ENCODE measurements at regions not wholly inside any gene's neighbourhood (a gene's known extent, or its start where the extent isn't known, plus 50 kb on each side); places are given as distances from the start of the nearest gene placed in this dataset.

DNA sequence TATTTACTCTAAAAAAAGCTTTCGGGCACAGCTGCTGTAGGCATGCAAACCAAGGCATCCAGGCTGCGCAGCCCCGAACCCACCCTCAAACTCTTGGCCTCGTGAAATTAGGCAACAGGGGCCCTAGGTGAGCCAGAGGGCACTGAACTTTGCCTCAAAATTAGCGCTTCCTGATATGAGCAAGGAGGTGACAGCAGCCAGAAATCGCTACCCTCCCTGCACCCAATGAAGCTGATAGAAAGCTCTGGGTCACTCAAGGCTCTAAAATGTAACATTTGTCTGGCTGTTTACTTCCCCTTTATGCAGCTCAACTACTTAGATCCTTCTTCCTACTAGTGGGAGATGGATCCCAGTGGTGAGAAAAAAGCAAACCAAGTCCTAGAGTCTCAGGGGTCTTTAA is 61.8 kb downstream of the PITPNM2 start:
- DNase-seq (ENCODE audit: low read depth) (no peak), FAIRE-seq (no peak)
- Histone ChIP-seq H3K79me2 (ENCODE audit: insufficient read depth, low read length) (no peaks in the 10 kb centered on the region), H3K36me3 (ENCODE audit: insufficient read depth, low read length) (no peaks in the 10 kb centered on the region), H3K4me2 (ENCODE audit: low read length) (peak overlapping the region; percentile 55), H3K9me3 (ENCODE audit: insufficient read depth, low read depth, low read length) (peaks cover 12% of the 10 kb centered on the region), H3K27ac (ENCODE audit: low read depth, low read length) (peak overlapping the region; percentile 70), H2AFZ (ENCODE audit: low read depth, low read length) (no peak overlapping the region), H3K4me1 (ENCODE audit: insufficient read depth, low read length) (peaks cover 15% of the 10 kb centered on the region), H3K9ac (ENCODE audit: low read length) (no peak overlapping the region), H3K4me3 (ENCODE audit: insufficient read depth, low read depth, low read length) (no peak overlapping the region), H3K27me3 (ENCODE audit: insufficient read depth, low read length) (peaks cover 11% of the 10 kb centered on the region), H4K20me1 (ENCODE audit: insufficient read depth, low read length) (peaks cover 38% of the 10 kb centered on the region)
- H3K9me3 Mint-ChIP-seq (ENCODE audit: unreplicated experiment): peaks cover 2% of the 10 kb centered on the region
- H3K4me1 Mint-ChIP-seq (ENCODE audit: low read depth, unreplicated experiment): peaks cover 18% of the 10 kb centered on the region
- H3K4me3 Mint-ChIP-seq (ENCODE audit: unreplicated experiment): no peak overlapping the region
- no peak overlapping the region for H3K27ac Mint-ChIP-seq (ENCODE audit: unreplicated experiment)
- H3K27me3 Mint-ChIP-seq (ENCODE audit: low read depth, unreplicated experiment): no peaks in the 10 kb centered on the region
- H3K36me3 Mint-ChIP-seq (ENCODE audit: low read depth, unreplicated experiment): no peaks in the 10 kb centered on the region
- TF ChIP-seq, protein P1, sequence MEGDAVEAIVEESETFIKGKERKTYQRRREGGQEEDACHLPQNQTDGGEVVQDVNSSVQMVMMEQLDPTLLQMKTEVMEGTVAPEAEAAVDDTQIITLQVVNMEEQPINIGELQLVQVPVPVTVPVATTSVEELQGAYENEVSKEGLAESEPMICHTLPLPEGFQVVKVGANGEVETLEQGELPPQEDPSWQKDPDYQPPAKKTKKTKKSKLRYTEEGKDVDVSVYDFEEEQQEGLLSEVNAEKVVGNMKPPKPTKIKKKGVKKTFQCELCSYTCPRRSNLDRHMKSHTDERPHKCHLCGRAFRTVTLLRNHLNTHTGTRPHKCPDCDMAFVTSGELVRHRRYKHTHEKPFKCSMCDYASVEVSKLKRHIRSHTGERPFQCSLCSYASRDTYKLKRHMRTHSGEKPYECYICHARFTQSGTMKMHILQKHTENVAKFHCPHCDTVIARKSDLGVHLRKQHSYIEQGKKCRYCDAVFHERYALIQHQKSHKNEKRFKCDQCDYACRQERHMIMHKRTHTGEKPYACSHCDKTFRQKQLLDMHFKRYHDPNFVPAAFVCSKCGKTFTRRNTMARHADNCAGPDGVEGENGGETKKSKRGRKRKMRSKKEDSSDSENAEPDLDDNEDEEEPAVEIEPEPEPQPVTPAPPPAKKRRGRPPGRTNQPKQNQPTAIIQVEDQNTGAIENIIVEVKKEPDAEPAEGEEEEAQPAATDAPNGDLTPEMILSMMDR (IDR thresholded peaks at IDR 0.05; ENCODE audit: insufficient read depth, low read depth, low read length): no peak
- no peak for TF ChIP-seq EZH2 (IDR thresholded peaks at IDR 0.05; ENCODE audit: insufficient read depth, low read length)

GRCh38 chr12:123085730-123086487 is 65.0 kb downstream of the PITPNM2 start:
- Histone ChIP-seq H4K20me1 (ENCODE audit: insufficient read depth, low read length) (peaks cover 54% of the 10 kb centered on the region), H3K27ac (ENCODE audit: low read depth, low read length) (no peak overlapping the region), H3K9ac (ENCODE audit: low read length) (no peak overlapping the region), H3K4me2 (ENCODE audit: low read length) (peak overlapping the region; percentile 52), H3K79me2 (ENCODE audit: insufficient read depth, low read length) (no peaks in the 10 kb centered on the region), H3K4me3 (ENCODE audit: insufficient read depth, low read depth, low read length) (no peak overlapping the region), H3K27me3 (ENCODE audit: insufficient read depth, low read length) (peaks cover 11% of the 10 kb centered on the region), H3K36me3 (ENCODE audit: insufficient read depth, low read length) (no peaks in the 10 kb centered on the region), H3K9me3 (ENCODE audit: insufficient read depth, low read depth, low read length) (peaks cover 4% of the 10 kb centered on the region), H3K4me1 (ENCODE audit: insufficient read depth, low read length) (peaks cover 15% of the 10 kb centered on the region), H2AFZ (ENCODE audit: low read depth, low read length) (no peak overlapping the region)
- no peaks in the 10 kb centered on the region for H3K27me3 Mint-ChIP-seq (ENCODE audit: low read depth, unreplicated experiment)
- peak overlapping the region; percentile 81 for H3K27ac Mint-ChIP-seq (ENCODE audit: unreplicated experiment)
- no peak for TF ChIP-seq EZH2 (IDR thresholded peaks at IDR 0.05; ENCODE audit: insufficient read depth, low read length)
- TF ChIP-seq, protein P1 (IDR thresholded peaks at IDR 0.05; ENCODE audit: insufficient read depth, low read depth, low read length): no peak
- peak; percentile 23 for DNase-seq (ENCODE audit: low read depth)
- no peaks in the 10 kb centered on the region for H3K36me3 Mint-ChIP-seq (ENCODE audit: low read depth, unreplicated experiment)
- no peak for FAIRE-seq
- H3K4me3 Mint-ChIP-seq (ENCODE audit: unreplicated experiment): no peak overlapping the region
- H3K9me3 Mint-ChIP-seq (ENCODE audit: unreplicated experiment): peaks cover 2% of the 10 kb centered on the region
- peaks cover 25% of the 10 kb centered on the region for H3K4me1 Mint-ChIP-seq (ENCODE audit: low read depth, unreplicated experiment)

DNA sequence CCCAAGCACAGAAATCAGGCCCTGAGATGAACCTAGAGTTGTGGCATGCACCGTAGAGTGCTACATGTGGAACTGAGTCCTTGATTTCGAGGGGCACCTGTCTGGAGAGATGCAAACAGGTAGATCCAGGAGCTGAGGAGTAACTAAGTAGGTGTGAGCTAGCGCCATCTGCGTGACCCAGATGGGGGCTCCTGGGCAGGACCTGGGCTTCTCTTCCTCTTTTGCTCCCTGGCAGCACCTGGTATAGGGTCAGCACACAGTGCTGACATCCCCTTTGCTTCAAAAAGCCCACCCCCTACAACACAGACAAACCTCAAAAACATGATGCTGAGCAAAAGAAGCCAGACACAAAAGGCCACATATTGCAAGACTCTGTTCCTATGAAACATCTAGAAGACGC is 65.8 kb downstream of the PITPNM2 start:
- peaks cover 24% of the 10 kb centered on the region for H3K4me1 Mint-ChIP-seq (ENCODE audit: low read depth, unreplicated experiment)
- Histone ChIP-seq H2AFZ (ENCODE audit: low read depth, low read length) (no peak overlapping the region), H3K36me3 (ENCODE audit: insufficient read depth, low read length) (no peaks in the 10 kb centered on the region), H3K4me2 (ENCODE audit: low read length) (no peak overlapping the region), H3K9ac (ENCODE audit: low read length) (no peak overlapping the region), H3K27me3 (ENCODE audit: insufficient read depth, low read length) (peaks cover 11% of the 10 kb centered on the region), H3K79me2 (ENCODE audit: insufficient read depth, low read length) (no peaks in the 10 kb centered on the region), H4K20me1 (ENCODE audit: insufficient read depth, low read length) (peaks cover 54% of the 10 kb centered on the region), H3K4me3 (ENCODE audit: insufficient read depth, low read depth, low read length) (no peak overlapping the region), H3K9me3 (ENCODE audit: insufficient read depth, low read depth, low read length) (no peaks in the 10 kb centered on the region), H3K4me1 (ENCODE audit: insufficient read depth, low read length) (peaks cover 15% of the 10 kb centered on the region), H3K27ac (ENCODE audit: low read depth, low read length) (no peak overlapping the region)
- DNase-seq (ENCODE audit: low read depth) (no peak), FAIRE-seq (no peak)
- TF ChIP-seq, protein P1 (IDR thresholded peaks at IDR 0.05; ENCODE audit: insufficient read depth, low read depth, low read length): no peak
- TF ChIP-seq EZH2 (IDR thresholded peaks at IDR 0.05; ENCODE audit: insufficient read depth, low read length): no peak
- no peak overlapping the region for H3K27ac Mint-ChIP-seq (ENCODE audit: unreplicated experiment)
- H3K9me3 Mint-ChIP-seq (ENCODE audit: unreplicated experiment): peaks cover 2% of the 10 kb centered on the region
- no peaks in the 10 kb centered on the region for H3K27me3 Mint-ChIP-seq (ENCODE audit: low read depth, unreplicated experiment)
- no peak overlapping the region for H3K4me3 Mint-ChIP-seq (ENCODE audit: unreplicated experiment)
- H3K36me3 Mint-ChIP-seq (ENCODE audit: low read depth, unreplicated experiment): no peaks in the 10 kb centered on the region

All from astrocyte (in vitro differentiated cells and primary cell).